ENCODE measurements at regions not wholly inside any gene's neighbourhood (a gene's known extent, or its start where the extent isn't known, plus 50 kb on each side); places are given as distances from the start of the nearest gene placed in this dataset.

DNA sequence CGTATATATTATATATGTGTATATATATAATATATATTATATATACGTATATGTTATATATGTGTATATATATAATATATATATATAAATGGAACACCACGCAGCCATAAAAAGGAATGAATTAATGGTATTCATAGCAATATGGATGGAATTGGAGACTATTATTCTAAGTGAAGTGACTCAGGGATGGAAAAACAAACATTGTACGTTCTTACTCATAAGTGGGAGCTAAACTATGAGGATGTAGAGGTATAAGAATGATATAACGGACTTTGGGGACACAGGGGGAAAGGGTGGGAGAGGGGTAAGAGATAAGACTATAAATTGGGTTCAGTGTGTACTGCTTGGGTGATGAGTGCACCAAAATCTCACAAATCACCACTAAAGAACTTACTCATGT is 1388.9 kb downstream of the C4orf33 start:
- DNase-seq, result peak; percentile 17
- Histone ChIP-seq H3K27ac (peak overlapping the region; percentile 83), H3K36me3 (replicated peaks) (no peaks in the 10 kb centered on the region), H3K27me3 (replicated peaks) (no peaks in the 10 kb centered on the region), H3K4me3 (ENCODE audit: low read depth, low read length) (no peak overlapping the region)
- TF ChIP-seq, protein P1, sequence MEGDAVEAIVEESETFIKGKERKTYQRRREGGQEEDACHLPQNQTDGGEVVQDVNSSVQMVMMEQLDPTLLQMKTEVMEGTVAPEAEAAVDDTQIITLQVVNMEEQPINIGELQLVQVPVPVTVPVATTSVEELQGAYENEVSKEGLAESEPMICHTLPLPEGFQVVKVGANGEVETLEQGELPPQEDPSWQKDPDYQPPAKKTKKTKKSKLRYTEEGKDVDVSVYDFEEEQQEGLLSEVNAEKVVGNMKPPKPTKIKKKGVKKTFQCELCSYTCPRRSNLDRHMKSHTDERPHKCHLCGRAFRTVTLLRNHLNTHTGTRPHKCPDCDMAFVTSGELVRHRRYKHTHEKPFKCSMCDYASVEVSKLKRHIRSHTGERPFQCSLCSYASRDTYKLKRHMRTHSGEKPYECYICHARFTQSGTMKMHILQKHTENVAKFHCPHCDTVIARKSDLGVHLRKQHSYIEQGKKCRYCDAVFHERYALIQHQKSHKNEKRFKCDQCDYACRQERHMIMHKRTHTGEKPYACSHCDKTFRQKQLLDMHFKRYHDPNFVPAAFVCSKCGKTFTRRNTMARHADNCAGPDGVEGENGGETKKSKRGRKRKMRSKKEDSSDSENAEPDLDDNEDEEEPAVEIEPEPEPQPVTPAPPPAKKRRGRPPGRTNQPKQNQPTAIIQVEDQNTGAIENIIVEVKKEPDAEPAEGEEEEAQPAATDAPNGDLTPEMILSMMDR (IDR thresholded peaks at IDR 0.05; ENCODE audit: low read depth, low read length, missing control alignments), result no peak
- in situ Hi-C loops (cut with HindIII; ENCODE audit: low pct_ligation_motif_present, low sequenced_read_pairs), result no loop called here

GRCh38 chr4:130485371-130485770 is 1389.4 kb downstream of the C4orf33 start:
- Histone ChIP-seq H3K36me3 (replicated peaks) (no peaks in the 10 kb centered on the region), H3K27me3 (replicated peaks) (no peaks in the 10 kb centered on the region), H3K4me3 (ENCODE audit: low read depth, low read length) (no peak overlapping the region), H3K27ac (peak overlapping the region; percentile 83)
- in situ Hi-C loops (cut with HindIII; ENCODE audit: low pct_ligation_motif_present, low sequenced_read_pairs), result no loop called here
- peak; percentile 8 for DNase-seq
- TF ChIP-seq, protein P1 (IDR thresholded peaks at IDR 0.05; ENCODE audit: low read depth, low read length, missing control alignments), result no peak

- TF ChIP-seq, protein P1 (IDR thresholded peaks at IDR 0.05; ENCODE audit: low read depth, low read length, missing control alignments), result no peak
- in situ Hi-C loops (cut with HindIII; ENCODE audit: low pct_ligation_motif_present, low sequenced_read_pairs), result no loop called here
- Histone ChIP-seq H3K27me3 (replicated peaks) (no peaks in the 10 kb centered on the region), H3K27ac (no peak overlapping the region), H3K4me3 (ENCODE audit: low read depth, low read length) (no peak overlapping the region), H3K36me3 (replicated peaks) (no peaks in the 10 kb centered on the region)
- peak; percentile 64 for DNase-seq
These were observed 1390.2 kb downstream of the C4orf33 start for GRCh38 chr4:130486186-130486585.

DNA sequence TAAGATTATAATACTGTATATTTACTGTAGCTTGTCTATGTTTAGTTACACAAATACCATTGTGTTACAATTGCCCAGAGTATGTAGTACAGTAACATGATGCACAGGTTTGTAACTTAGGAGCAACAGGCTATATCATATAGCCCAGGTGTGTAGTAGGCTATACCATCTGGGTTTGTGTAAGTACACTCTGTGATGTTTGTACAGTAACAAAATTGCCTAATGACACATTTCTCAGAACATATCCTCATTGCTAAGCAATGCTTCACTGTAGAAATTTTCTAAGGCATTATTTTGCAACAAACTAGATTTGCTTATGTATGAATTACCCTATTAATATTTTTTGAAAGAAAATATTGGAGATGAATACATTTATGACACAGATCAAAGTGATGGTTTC is 1390.9 kb downstream of the C4orf33 start:
- Histone ChIP-seq H3K27ac (no peak overlapping the region), H3K27me3 (replicated peaks) (no peaks in the 10 kb centered on the region), H3K4me3 (ENCODE audit: low read depth, low read length) (no peak overlapping the region), H3K36me3 (replicated peaks) (no peaks in the 10 kb centered on the region)
- TF ChIP-seq, protein P1 (IDR thresholded peaks at IDR 0.05; ENCODE audit: low read depth, low read length, missing control alignments), result no peak
- in situ Hi-C loops (cut with HindIII; ENCODE audit: low pct_ligation_motif_present, low sequenced_read_pairs), result no loop called here
- no peak for DNase-seq

DNA sequence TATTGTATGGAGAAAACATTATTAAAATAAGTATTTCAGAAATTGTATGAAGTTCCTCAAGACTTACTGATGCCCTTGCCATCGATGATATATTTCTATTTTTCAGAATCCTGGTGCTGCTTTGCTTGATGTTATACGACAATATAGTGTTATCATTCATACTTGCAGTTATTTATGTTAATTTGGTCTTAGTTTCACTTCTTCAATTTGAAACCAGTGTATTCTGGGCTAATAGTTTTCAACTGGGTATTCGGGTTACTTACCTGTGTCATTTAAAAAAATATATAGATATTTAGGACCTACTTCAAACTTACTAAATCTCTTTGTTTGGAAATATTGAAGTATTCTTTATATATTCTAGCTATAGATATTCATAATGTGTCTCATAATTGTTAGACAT is 1414.7 kb downstream of the C4orf33 start:
- Histone ChIP-seq H3K27me3 (replicated peaks) (no peaks in the 10 kb centered on the region), H3K27ac (no peak overlapping the region), H3K4me3 (ENCODE audit: low read depth, low read length) (no peak overlapping the region), H3K36me3 (replicated peaks) (no peaks in the 10 kb centered on the region)
- in situ Hi-C loops (cut with HindIII; ENCODE audit: low pct_ligation_motif_present, low sequenced_read_pairs), result no loop called here
- TF ChIP-seq, protein P1 (IDR thresholded peaks at IDR 0.05; ENCODE audit: low read depth, low read length, missing control alignments), result no peak
- no peak for DNase-seq

- DNase-seq, result no peak
- H3K27me3 ChIP-seq (replicated peaks), result no peaks in the 10 kb centered on the region
- H3K4me3 ChIP-seq (ENCODE audit: low read depth, low read length), result no peak overlapping the region
- no peak overlapping the region for H3K27ac ChIP-seq
- TF ChIP-seq, protein P1 (IDR thresholded peaks at IDR 0.05; ENCODE audit: low read depth, low read length, missing control alignments), result no peak
- no peaks in the 10 kb centered on the region for H3K36me3 ChIP-seq (replicated peaks)
- in situ Hi-C loops (cut with HindIII; ENCODE audit: low pct_ligation_motif_present, low sequenced_read_pairs), result no loop called here
These were observed 1415.8 kb downstream of the C4orf33 start for GRCh38 chr4:130511776-130512175.

Data from brain microvascular endothelial cell (primary cell).